Tibial nerve (tissue), 4 donors: ENCODE measurements at regions not wholly inside any gene's neighbourhood (a gene's known extent, or its start where the extent isn't known, plus 50 kb on each side); places are given as distances from the start of the nearest gene placed in this dataset.

ENCODE experiments used
- DNase-seq, 2 donors: peaks; one replicate each; pipeline ENCODE4 v3.0.0-alpha.2; 2019; ENCODE audit warnings: low spot score in 2 of 2
- H3K27ac ChIP-seq, 4 donors: fragments of 200-600 bp; sonication (generic) in 3 of 4; one replicate each; pipeline ENCODE4 v1.5.1; 2017 to 2019; ENCODE audit warnings: mild to moderate bottlenecking in 1 of 4
- H3K27me3 ChIP-seq, 2 donors: fragments of 200-600 bp; sonication (generic) in 1 of 2; one replicate each; pipeline versions ENCODE4 v1.5.1 to v1.6.0; 2017 to 2019
- H3K36me3 ChIP-seq, 3 donors: fragments of 200-600 bp; sonication (generic); one replicate each; pipeline ENCODE4 v1.5.1; 2018 to 2019
- H3K4me1 ChIP-seq, 4 donors: fragments of 200-600 bp; sonication (generic) in 3 of 4; one replicate each; pipeline ENCODE4 v1.5.1; 2017 to 2019
- H3K4me3 ChIP-seq, 4 donors: fragments of 200-600 bp; sonication (generic) in 3 of 4; one replicate each; pipeline ENCODE4 v1.5.1; 2017 to 2019; ENCODE audit warnings: mild to moderate bottlenecking in 1 of 4, moderate library complexity in 1 of 4
- H3K9me3 ChIP-seq, 4 donors: fragments of 200-600 bp; sonication (generic) in 3 of 4; one replicate each; pipeline ENCODE4 v1.5.1; 2017 to 2019
- CTCF ChIP-seq, 5 experiments: fragments of 200-600 bp in 3 of 5; fragments of 450-650 bp in 2 of 5; sonication (generic) in 3 of 5; IDR thresholded peaks; one replicate each; pipeline ENCODE4 v1.5.1; 2016 to 2019; ENCODE audit warnings: antibody characterized with exemption in 5 of 5, mild to moderate bottlenecking in 3 of 5, moderate library complexity in 2 of 5
- EP300 ChIP-seq, 2 donors: sonication (generic); formaldehyde crosslinking; IDR thresholded peaks; one replicate each; pipeline ENCODE4 v1.6.1; 2017; ENCODE audit warnings: antibody characterized with exemption in 2 of 2, mild to moderate bottlenecking in 1 of 2
- POLR2A ChIP-seq, 2 donors: fragments of 450-650 bp; IDR thresholded peaks; one replicate each; pipeline ENCODE4 v1.6.1; 2017; ENCODE audit warnings: antibody characterized with exemption in 2 of 2, mild to moderate bottlenecking in 2 of 2, moderate library complexity in 2 of 2
- WGBS, 2 donors: methylation state at CpG; one replicate each; pipeline ENCODE4 v1.1.5; 2018; 5-methylcytosine and 5-hydroxymethylcytosine counted together

DNA sequence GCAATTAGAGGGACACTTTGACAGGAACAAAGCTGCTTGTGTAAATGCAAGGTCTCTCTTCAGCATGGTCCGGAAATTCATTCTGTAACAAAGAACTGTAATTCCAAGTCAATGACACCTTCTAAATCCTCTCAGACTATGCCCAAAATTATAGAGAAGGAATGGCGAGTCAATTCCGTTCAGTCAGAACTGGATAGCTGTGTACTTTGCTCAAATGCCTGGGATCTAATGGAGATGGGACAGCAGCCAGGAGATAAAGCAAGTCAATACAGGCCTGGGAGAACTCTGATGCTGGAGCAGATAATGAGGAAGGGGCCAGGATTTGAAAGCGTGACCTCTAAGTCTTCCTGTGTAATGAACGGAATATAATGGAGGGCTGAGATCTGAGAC, 96.4 kb upstream of the SPRY4 start:
- no peak for TF ChIP-seq CTCF (IDR thresholded peaks at IDR 0.05)
- TF ChIP-seq EP300 (IDR thresholded peaks at IDR 0.05): no peak
- TF ChIP-seq POLR2A (IDR thresholded peaks at IDR 0.05): no peak
- Histone ChIP-seq H3K9me3 (no peaks in the 10 kb centered on the region), H3K27me3 (no peaks in the 10 kb centered on the region), H3K4me3 (no peak overlapping the region), H3K27ac (no peak overlapping the region), H3K4me1 (peaks cover 0 to 3% (median 2%) of the 10 kb centered on the region in 4 donors), H3K36me3 (no peaks in the 10 kb centered on the region)
- no peak for DNase-seq
- 66 to 78% methylated on average over 5 of the region's 5 CpGs for WGBS, 2 donors

- WGBS, 2 donors: 43 to 51% methylated on average over 3 of the region's 3 CpGs
- Histone ChIP-seq H3K27me3 (no peaks in the 10 kb centered on the region), H3K9me3 (no peaks in the 10 kb centered on the region), H3K27ac (no peak overlapping the region), H3K4me3 (no peak overlapping the region), H3K4me1 (peaks cover 0 to 3% (median 2%) of the 10 kb centered on the region in 4 donors), H3K36me3 (no peaks in the 10 kb centered on the region)
- TF ChIP-seq CTCF (IDR thresholded peaks at IDR 0.05) (no peak), EP300 (IDR thresholded peaks at IDR 0.05) (no peak), POLR2A (IDR thresholded peaks at IDR 0.05) (no peak)
- no peak for DNase-seq
Measured at GRCh38 chr5:142420561-142421227, 95.9 kb upstream of the SPRY4 start.

- Histone ChIP-seq H3K36me3 (no peaks in the 10 kb centered on the region), H3K27me3 (no peaks in the 10 kb centered on the region), H3K4me3 (no peak overlapping the region), H3K4me1 (no peaks in the 10 kb centered on the region), H3K9me3 (no peaks in the 10 kb centered on the region), H3K27ac (no peak overlapping the region)
- TF ChIP-seq EP300 (IDR thresholded peaks at IDR 0.05) (no peak), POLR2A (IDR thresholded peaks at IDR 0.05) (no peak), CTCF (IDR thresholded peaks at IDR 0.05) (no peak)
- no peak for DNase-seq
- WGBS, 2 donors: 87 to 95% methylated on average over 5 of the region's 5 CpGs
Measured at GRCh38 chr5:142412581-142412980, 87.8 kb upstream of the SPRY4 start.

DNA sequence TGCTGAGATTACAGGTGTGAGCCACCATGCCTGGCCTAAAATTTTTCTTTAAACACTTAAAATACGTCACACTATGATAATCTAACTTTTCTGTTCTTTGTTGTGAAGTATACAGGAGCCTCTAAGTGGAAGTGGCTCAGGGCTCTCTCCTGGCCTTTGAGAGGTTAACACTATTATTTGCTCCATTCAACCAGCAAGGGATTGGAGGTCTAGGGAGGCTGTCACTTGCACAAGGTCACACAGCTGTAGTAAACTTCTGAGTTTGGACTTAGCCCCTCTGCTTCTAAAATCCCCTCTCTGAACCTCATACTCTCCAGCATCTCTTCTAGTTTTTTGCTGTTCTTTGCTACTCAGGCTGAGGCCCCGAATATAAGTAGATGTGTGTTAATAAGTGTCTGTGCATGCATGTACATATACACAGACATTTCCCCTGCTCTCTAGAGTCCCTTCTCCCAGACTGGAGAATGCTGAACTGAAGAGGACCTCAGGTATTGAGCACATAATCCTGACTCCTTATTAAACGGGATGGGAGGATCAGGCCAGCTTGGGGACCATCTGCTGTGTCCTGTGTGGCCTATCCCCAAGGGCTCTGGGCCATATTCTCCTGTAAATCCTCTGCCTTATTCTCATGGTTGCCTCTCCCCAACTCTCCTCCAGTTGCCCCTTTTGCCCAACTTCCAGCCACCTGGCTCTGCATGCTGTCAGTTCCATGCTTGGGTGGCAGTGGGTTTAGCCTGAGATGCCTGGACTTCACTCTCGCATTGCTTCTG, 87.0 kb upstream of the SPRY4 start:
- DNase-seq: no peak
- no peak for TF ChIP-seq EP300 (IDR thresholded peaks at IDR 0.05)
- TF ChIP-seq POLR2A (IDR thresholded peaks at IDR 0.05): no peak
- no peak for TF ChIP-seq CTCF (IDR thresholded peaks at IDR 0.05)
- WGBS, 2 donors: 78 to 85% methylated on average over 4 of the region's 4 CpGs
- Histone ChIP-seq H3K27ac (no peak overlapping the region), H3K27me3 (no peaks in the 10 kb centered on the region), H3K4me1 (no peaks in the 10 kb centered on the region), H3K9me3 (no peaks in the 10 kb centered on the region), H3K36me3 (no peaks in the 10 kb centered on the region), H3K4me3 (no peak overlapping the region)

- Histone ChIP-seq H3K36me3 (no peaks in the 10 kb centered on the region), H3K9me3 (no peaks in the 10 kb centered on the region), H3K27ac (no peak overlapping the region), H3K4me1 (no peaks in the 10 kb centered on the region), H3K27me3 (no peaks in the 10 kb centered on the region), H3K4me3 (no peak overlapping the region)
- TF ChIP-seq EP300 (IDR thresholded peaks at IDR 0.05) (no peak), POLR2A (IDR thresholded peaks at IDR 0.05) (no peak), CTCF (IDR thresholded peaks at IDR 0.05) (no peak)
- 84 to 95% methylated on average over 7 of the region's 7 CpGs for WGBS, 2 donors
- no peak for DNase-seq
Measured at GRCh38 chr5:142411103-142411502, 86.3 kb upstream of the SPRY4 start.
